ENCODE measurements at regions not wholly inside any gene's neighbourhood (a gene's known extent, or its start where the extent isn't known, plus 50 kb on each side); places are given as distances from the start of the nearest gene placed in this dataset.

DNA sequence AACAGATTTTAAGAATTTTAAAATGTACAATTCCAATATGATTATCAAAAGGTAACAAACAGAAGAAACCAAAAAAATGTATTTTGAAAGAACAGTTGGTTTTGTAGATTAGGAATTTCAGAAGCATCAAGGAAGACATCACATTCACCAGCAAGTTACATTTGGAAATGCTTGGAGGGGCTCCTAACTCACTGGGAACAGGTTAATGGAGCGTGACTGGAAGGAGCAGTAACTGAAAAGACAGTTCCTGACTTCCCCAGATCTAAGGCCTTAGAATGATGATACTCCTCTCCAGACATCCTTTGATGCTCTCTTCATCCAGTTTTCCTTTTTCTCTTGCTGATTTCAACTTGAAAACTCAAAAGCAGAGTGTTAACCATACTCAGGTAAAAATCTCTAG lies 220.0 kb upstream of the EGLN3 start:
- Histone ChIP-seq H3K4me1 (peaks cover 21% of the 10 kb centered on the region), H3K27me3 (ENCODE audit: low read depth) (no peaks in the 10 kb centered on the region), H3K4me3 (no peak overlapping the region), H3K36me3 (no peaks in the 10 kb centered on the region), H3K9me3 (replicated peaks) (no peaks in the 10 kb centered on the region), H3K27ac (replicated peaks) (no peak overlapping the region)
- DNase-seq: no peak
- intact Hi-C loops (cut with micrococcal nuclease): no loop called here
- no peak for TF ChIP-seq CTCF (IDR thresholded peaks at IDR 0.05; ENCODE audit: borderline replicate concordance)

DNA sequence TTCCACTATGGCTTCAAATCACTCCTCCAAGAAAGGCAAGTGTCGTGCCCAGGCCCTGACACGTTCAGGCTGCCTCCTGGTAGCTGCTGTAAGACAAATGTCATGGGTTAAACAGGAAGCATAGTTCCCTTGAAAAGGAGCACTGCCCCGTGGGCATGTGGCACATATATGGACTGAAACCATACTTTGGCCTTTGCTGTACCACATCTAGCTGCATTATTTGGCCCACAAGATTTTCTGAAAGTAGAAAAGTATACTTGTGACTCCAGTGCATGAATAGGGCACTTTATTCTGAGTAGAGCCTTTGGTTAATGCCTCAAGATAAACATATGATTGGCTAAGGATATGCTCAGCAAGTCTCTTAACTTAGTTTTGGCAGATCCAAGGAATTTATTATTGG lies 218.7 kb upstream of the EGLN3 start:
- no peak for DNase-seq
- no peak overlapping the region for H3K4me3 ChIP-seq
- peaks cover 21% of the 10 kb centered on the region for H3K4me1 ChIP-seq
- no peak overlapping the region for H3K27ac ChIP-seq (replicated peaks)
- no peaks in the 10 kb centered on the region for H3K27me3 ChIP-seq (ENCODE audit: low read depth)
- no peak for TF ChIP-seq CTCF (IDR thresholded peaks at IDR 0.05; ENCODE audit: borderline replicate concordance)
- H3K36me3 ChIP-seq: no peaks in the 10 kb centered on the region
- no peaks in the 10 kb centered on the region for H3K9me3 ChIP-seq (replicated peaks)
- intact Hi-C loops (cut with micrococcal nuclease): no loop called here

DNA sequence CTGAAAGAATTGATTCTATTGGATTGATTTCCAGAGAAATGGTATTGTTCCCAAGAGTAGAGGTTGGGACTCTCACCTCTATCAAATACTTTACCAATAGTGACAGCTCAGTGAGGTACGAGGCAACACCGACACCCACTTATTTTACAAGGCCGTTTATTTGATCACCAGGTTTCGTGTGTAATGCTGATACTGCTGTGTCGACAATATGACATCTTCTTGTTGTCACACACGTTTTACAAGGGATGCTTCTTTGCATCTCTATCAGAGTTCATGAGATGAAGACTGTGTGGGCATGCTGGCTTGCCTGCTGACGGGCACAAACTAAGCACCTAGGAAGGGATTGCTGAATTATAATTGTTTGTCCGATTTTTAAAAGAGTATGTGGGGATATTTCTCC lies 217.8 kb upstream of the EGLN3 start:
- TF ChIP-seq CTCF (IDR thresholded peaks at IDR 0.05; ENCODE audit: borderline replicate concordance): no peak
- H3K4me1 ChIP-seq: peaks cover 21% of the 10 kb centered on the region
- intact Hi-C loops (cut with micrococcal nuclease): no loop called here
- no peak for DNase-seq
- no peak overlapping the region for H3K4me3 ChIP-seq
- no peaks in the 10 kb centered on the region for H3K27me3 ChIP-seq (ENCODE audit: low read depth)
- H3K9me3 ChIP-seq (replicated peaks): no peaks in the 10 kb centered on the region
- H3K36me3 ChIP-seq: no peaks in the 10 kb centered on the region
- no peak overlapping the region for H3K27ac ChIP-seq (replicated peaks)

DNA sequence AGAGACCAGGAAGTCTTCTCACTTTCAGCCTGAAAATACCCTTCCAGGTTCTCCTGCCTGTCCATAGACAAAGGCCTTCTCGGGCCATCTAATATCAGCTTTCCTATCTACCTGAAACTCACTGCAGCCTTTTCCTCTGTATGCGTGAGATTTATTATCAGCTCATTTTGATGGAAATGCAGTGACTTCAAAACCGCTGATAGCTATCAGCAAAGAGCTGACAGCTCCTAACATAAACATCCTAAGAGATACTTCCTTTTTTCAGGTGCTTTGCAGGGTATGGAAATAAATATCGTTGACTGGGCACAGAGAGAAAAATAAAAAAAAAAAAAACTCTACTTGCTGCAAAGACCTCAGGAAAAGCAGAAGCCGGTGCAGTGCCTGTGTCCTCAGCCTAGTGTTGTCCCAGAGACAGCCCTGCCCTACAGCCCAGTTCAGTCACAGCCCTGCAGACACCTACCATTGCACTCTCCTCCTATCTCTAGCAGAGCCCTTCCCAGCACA lies 215.0 kb upstream of the EGLN3 start:
- H3K27ac ChIP-seq (replicated peaks): no peak overlapping the region
- intact Hi-C loops (cut with micrococcal nuclease): no loop called here
- H3K36me3 ChIP-seq: no peaks in the 10 kb centered on the region
- peaks cover 5% of the 10 kb centered on the region for H3K4me1 ChIP-seq
- no peak for DNase-seq
- no peak for TF ChIP-seq CTCF (IDR thresholded peaks at IDR 0.05; ENCODE audit: borderline replicate concordance)
- no peak overlapping the region for H3K4me3 ChIP-seq
- no peaks in the 10 kb centered on the region for H3K27me3 ChIP-seq (ENCODE audit: low read depth)
- H3K9me3 ChIP-seq (replicated peaks): no peaks in the 10 kb centered on the region

GRCh38 chr14:34164162-34164864 lies 213.4 kb upstream of the EGLN3 start:
- H3K27me3 ChIP-seq (ENCODE audit: low read depth): no peaks in the 10 kb centered on the region
- no peak for DNase-seq
- H3K4me3 ChIP-seq: no peak overlapping the region
- no peak overlapping the region for H3K27ac ChIP-seq (replicated peaks)
- no peaks in the 10 kb centered on the region for H3K9me3 ChIP-seq (replicated peaks)
- no peaks in the 10 kb centered on the region for H3K4me1 ChIP-seq
- TF ChIP-seq CTCF (IDR thresholded peaks at IDR 0.05; ENCODE audit: borderline replicate concordance): no peak
- intact Hi-C loops (cut with micrococcal nuclease): no loop called here
- H3K36me3 ChIP-seq: no peaks in the 10 kb centered on the region

Data from left ventricle myocardium inferior (tissue), 1 donor.